ENCODE measurements at regions not wholly inside any gene's neighbourhood (a gene's known extent, or its start where the extent isn't known, plus 50 kb on each side); places are given as distances from the start of the nearest gene placed in this dataset.

DNA sequence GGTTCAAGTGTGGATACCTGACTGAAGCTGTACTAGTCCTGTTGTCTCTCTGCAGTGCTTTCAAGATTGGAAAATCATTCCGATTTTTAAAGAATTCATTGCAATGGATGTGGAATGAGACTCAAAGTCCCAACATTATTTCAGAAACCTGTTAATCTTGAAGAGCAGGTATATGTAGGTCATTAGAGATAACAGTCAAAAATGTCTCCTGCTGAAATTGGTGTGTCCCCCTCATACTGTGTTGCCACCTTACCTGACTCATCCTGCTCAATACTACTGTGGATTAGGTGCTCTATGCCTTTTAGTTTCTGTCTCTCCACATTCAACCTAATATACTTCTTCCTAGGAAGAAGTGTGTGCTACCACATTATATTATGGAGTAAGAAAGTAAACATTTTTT is 91.1 kb upstream of the NR3C1 start:
- H3K27me3 ChIP-seq (ENCODE audit: insufficient read depth, low read length) = no peaks in the 10 kb centered on the region
- DNase-seq = no peak
- no peaks in the 10 kb centered on the region for H3K36me3 ChIP-seq (ENCODE audit: insufficient read depth, low read length)
- no peak overlapping the region for H3K27ac ChIP-seq (ENCODE audit: low read depth, low read length)
- CTCF ChIA-PET (ENCODE audit: partially characterized antibody) = no interaction called here
- POLR2A ChIA-PET (ENCODE audit: partially characterized antibody) = no interaction called here
- no peak overlapping the region for H3K27ac Mint-ChIP-seq
- H3K4me1 Mint-ChIP-seq = no peaks in the 10 kb centered on the region
- H3K27me3 Mint-ChIP-seq = no peaks in the 10 kb centered on the region
- H3K36me3 Mint-ChIP-seq = no peaks in the 10 kb centered on the region
- H3K4me3 Mint-ChIP-seq = no peak overlapping the region
- no peaks in the 10 kb centered on the region for H3K4me1 ChIP-seq (ENCODE audit: insufficient read depth, low read length)
- H3K4me3 ChIP-seq (ENCODE audit: low read length in 2 of 2) = no peak overlapping the region
- intact Hi-C loops (cut with micrococcal nuclease) = no loop called here
- no peaks in the 10 kb centered on the region for H3K9me3 Mint-ChIP-seq
- no peaks in the 10 kb centered on the region for H3K9me3 ChIP-seq (ENCODE audit: control insufficient read depth in 1 of 2, low read length in 2 of 2)

DNA sequence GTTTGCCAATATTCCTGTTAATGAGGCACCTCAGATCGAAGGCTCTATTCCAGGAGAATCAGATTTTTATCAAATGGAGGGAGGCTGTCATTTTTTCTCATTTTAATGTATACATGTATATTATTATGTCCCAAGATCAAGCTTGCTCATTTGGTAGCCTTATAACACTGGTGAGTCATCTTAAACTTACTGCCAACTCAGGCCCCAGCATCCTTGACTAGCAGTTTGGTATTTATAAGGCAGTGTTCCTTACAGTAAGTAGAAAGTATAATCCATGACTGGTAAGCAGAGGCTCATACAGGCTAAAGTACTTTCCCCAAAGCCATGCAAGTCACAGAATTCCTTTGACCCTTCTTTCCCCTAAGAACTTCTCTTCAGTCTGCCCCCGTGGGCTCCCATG is 90.7 kb upstream of the NR3C1 start:
- Histone ChIP-seq H3K36me3 (ENCODE audit: insufficient read depth, low read length) (no peaks in the 10 kb centered on the region), H3K9me3 (ENCODE audit: control insufficient read depth in 1 of 2, low read length in 2 of 2) (no peaks in the 10 kb centered on the region), H3K4me3 (ENCODE audit: low read length in 2 of 2) (no peak overlapping the region), H3K27ac (ENCODE audit: low read depth, low read length) (no peak overlapping the region), H3K27me3 (ENCODE audit: insufficient read depth, low read length) (no peaks in the 10 kb centered on the region), H3K4me1 (ENCODE audit: insufficient read depth, low read length) (no peaks in the 10 kb centered on the region)
- Mint-ChIP-seq H3K4me3 (no peak overlapping the region), H3K36me3 (no peaks in the 10 kb centered on the region), H3K27me3 (no peaks in the 10 kb centered on the region), H3K4me1 (no peaks in the 10 kb centered on the region), H3K9me3 (no peaks in the 10 kb centered on the region), H3K27ac (no peak overlapping the region)
- no peak for DNase-seq
- intact Hi-C loops (cut with micrococcal nuclease) = no loop called here
- POLR2A ChIA-PET (ENCODE audit: partially characterized antibody) = no interaction called here
- CTCF ChIA-PET (ENCODE audit: partially characterized antibody) = no interaction called here

DNA sequence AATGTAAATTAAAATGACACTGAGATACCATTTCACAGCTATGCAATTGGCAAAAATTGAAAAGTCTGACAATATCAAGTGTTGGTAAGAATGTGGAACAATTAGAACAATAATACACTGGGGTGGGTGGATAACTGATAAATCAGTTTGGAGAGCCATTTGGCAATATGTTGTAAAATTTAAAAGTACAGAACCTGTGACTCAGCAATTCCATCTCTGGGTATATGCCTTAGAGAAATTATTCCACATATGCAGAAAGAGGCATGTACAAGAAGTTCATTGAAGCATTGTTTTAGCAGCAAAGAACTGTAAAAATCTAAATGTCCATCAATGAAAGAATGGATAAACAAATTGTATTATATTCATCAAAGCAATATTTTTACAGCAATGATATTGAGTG is 89.3 kb upstream of the NR3C1 start:
- H3K4me3 Mint-ChIP-seq = no peak overlapping the region
- H3K9me3 Mint-ChIP-seq = no peaks in the 10 kb centered on the region
- Histone ChIP-seq H3K27ac (ENCODE audit: low read depth, low read length) (no peak overlapping the region), H3K9me3 (ENCODE audit: control insufficient read depth in 1 of 2, low read length in 2 of 2) (no peaks in the 10 kb centered on the region), H3K4me3 (ENCODE audit: low read length in 2 of 2) (no peak overlapping the region), H3K36me3 (ENCODE audit: insufficient read depth, low read length) (no peaks in the 10 kb centered on the region), H3K4me1 (ENCODE audit: insufficient read depth, low read length) (no peaks in the 10 kb centered on the region), H3K27me3 (ENCODE audit: insufficient read depth, low read length) (no peaks in the 10 kb centered on the region)
- H3K36me3 Mint-ChIP-seq = no peaks in the 10 kb centered on the region
- no peaks in the 10 kb centered on the region for H3K27me3 Mint-ChIP-seq
- intact Hi-C loops (cut with micrococcal nuclease) = no loop called here
- H3K27ac Mint-ChIP-seq = no peak overlapping the region
- POLR2A ChIA-PET (ENCODE audit: partially characterized antibody) = no interaction called here
- DNase-seq = no peak
- no peaks in the 10 kb centered on the region for H3K4me1 Mint-ChIP-seq
- CTCF ChIA-PET (ENCODE audit: partially characterized antibody) = no interaction called here

DNA sequence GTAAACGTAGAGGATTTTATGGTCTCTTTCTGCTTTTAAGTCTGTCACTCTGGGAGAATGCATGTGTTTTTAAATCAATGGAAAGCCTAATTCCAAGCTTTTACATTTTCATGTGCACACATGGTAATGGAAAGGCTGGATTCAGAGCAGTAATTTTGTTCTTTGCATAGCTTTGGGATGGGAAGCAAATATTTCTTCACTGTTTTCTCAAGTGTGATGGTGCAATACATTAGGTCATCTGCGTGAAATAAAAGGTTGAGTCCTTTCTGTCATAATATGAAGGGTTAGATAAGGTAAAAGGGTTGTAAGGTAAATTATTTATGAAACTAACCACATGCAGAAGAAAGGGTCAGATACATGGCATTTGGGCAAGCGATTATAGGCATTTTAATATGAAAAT is 88.2 kb upstream of the NR3C1 start:
- H3K27me3 Mint-ChIP-seq = no peaks in the 10 kb centered on the region
- Histone ChIP-seq H3K4me3 (ENCODE audit: low read length in 2 of 2) (no peak overlapping the region), H3K27ac (ENCODE audit: low read depth, low read length) (no peak overlapping the region), H3K4me1 (ENCODE audit: insufficient read depth, low read length) (no peaks in the 10 kb centered on the region), H3K27me3 (ENCODE audit: insufficient read depth, low read length) (no peaks in the 10 kb centered on the region), H3K36me3 (ENCODE audit: insufficient read depth, low read length) (no peaks in the 10 kb centered on the region), H3K9me3 (ENCODE audit: control insufficient read depth in 1 of 2, low read length in 2 of 2) (no peaks in the 10 kb centered on the region)
- no peak overlapping the region for H3K27ac Mint-ChIP-seq
- H3K36me3 Mint-ChIP-seq = no peaks in the 10 kb centered on the region
- no peak overlapping the region for H3K4me3 Mint-ChIP-seq
- ChIA-PET CTCF (ENCODE audit: partially characterized antibody) (no interaction called here), POLR2A (ENCODE audit: partially characterized antibody) (no interaction called here)
- intact Hi-C loops (cut with micrococcal nuclease) = no loop called here
- H3K9me3 Mint-ChIP-seq = no peaks in the 10 kb centered on the region
- no peaks in the 10 kb centered on the region for H3K4me1 Mint-ChIP-seq
- no peak for DNase-seq

DNA sequence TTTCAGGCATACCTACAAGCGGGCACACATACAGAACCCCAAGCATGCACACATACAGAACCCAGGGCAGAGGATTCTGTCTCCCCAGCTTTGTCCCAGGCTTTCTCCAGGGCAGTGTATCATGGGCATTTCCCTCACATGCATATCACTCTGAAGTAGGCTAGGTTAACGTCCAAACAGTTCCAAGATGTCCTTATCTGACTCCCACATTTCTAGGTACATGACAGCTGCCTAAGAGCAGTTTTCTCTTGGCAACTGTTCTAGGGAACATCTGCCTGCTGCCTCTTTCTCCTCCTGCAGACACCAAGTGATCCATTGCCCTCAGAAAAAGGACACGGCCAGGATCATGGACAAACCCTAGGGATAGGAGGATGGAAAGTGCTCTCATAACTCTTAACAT is 84.9 kb upstream of the NR3C1 start:
- no peaks in the 10 kb centered on the region for H3K36me3 ChIP-seq (ENCODE audit: insufficient read depth, low read length)
- H3K27ac Mint-ChIP-seq = no peak overlapping the region

DNA sequence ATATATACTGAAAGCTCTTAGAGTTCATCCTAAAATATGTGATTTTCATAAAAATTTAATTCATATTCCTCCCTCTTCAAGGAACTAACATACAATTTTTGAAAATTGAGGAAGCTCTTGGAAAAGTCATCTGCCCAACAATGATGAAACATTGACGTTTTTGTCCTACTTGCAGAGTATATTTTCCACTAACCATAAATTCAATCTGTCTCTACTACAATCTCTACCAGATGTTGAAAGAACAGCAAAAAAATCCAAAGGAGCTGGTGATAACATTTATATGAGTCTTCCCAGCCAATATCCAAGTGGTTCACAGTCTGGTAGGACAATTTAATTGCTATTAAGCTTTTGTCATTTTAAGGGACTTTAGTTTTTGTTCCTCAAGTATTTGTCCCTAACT is 81.1 kb upstream of the NR3C1 start:
- no peaks in the 10 kb centered on the region for H3K36me3 Mint-ChIP-seq
- CTCF ChIA-PET (ENCODE audit: partially characterized antibody) = interaction anchor here (0.9 kb wide), 1 partner anchor 13 kb away, joined by 3 read pairs; no protein-coding TSS in a partner anchor
- intact Hi-C loops (cut with micrococcal nuclease) = no loop called here

More for the DNA sequence above, 84.9 kb upstream of the NR3C1 start:
- Histone ChIP-seq H3K4me3 (ENCODE audit: low read length in 2 of 2) (no peak overlapping the region), H3K9me3 (ENCODE audit: control insufficient read depth in 1 of 2, low read length in 2 of 2) (no peaks in the 10 kb centered on the region), H3K27ac (ENCODE audit: low read depth, low read length) (no peak overlapping the region), H3K4me1 (ENCODE audit: insufficient read depth, low read length) (no peaks in the 10 kb centered on the region), H3K27me3 (ENCODE audit: insufficient read depth, low read length) (no peaks in the 10 kb centered on the region)
- Mint-ChIP-seq H3K4me3 (no peak overlapping the region), H3K9me3 (no peaks in the 10 kb centered on the region), H3K36me3 (no peaks in the 10 kb centered on the region), H3K27me3 (peaks cover 0 to 2% of the 10 kb centered on the region in 2 donors), H3K4me1 (no peaks in the 10 kb centered on the region)
- ChIA-PET CTCF (ENCODE audit: partially characterized antibody) (no interaction called here), POLR2A (ENCODE audit: partially characterized antibody) (no interaction called here)
- intact Hi-C loops (cut with micrococcal nuclease) = no loop called here
- no peak for DNase-seq

DNA sequence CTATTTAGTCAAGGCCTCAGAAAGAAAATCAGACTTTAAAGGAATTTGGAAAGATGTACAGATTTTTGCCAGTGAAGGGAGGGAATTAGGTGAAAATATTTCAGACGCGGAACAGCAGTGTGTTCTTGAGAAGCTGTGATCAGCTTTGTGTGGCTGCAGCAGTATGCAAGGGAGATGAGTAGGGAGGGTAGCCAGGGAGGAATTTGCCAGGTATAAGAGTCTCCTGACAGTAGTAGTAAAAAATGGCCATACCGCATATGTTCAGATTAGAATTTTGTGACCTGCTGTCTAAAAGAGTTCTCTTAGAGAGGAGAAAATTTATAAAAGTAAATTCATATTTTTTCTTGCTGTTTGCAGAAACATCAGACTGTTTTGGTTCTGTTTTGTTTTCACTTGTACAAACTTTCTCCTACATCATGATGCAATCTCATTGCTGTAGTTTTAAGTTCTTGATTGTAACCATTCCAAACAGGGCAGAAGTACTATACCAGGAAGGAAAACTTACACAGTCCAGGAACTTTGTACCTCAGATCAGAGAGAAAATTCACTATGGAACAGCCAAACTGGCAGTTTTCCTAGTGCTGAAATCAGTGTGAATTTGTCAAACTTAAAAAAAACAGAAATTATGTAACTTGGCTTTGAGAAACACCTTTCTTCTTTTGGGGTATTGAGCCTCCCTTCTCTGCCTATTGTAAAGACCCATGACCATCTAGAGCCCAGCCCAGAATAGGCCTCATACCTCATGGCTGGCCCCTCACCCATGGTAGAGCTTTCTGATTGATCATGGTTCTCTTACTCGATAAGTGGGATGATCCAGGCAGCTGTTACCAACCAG is 78.4 kb upstream of the NR3C1 start:
- Mint-ChIP-seq H3K4me1 (no peaks in the 10 kb centered on the region), H3K27ac (no peak overlapping the region), H3K27me3 (peaks cover 0 to 2% of the 10 kb centered on the region in 2 donors), H3K4me3 (no peak overlapping the region), H3K9me3 (peaks cover 0 to 1% (median 0%) of the 10 kb centered on the region in 8 donors), H3K36me3 (no peaks in the 10 kb centered on the region)
- ChIA-PET CTCF (ENCODE audit: partially characterized antibody) (no interaction called here), POLR2A (ENCODE audit: partially characterized antibody) (no interaction called here)
- H3K4me3 ChIP-seq (ENCODE audit: low read length in 2 of 2) = no peak overlapping the region
- intact Hi-C loops (cut with micrococcal nuclease) = no loop called here
- no peaks in the 10 kb centered on the region for H3K4me1 ChIP-seq (ENCODE audit: insufficient read depth, low read length)
- no peaks in the 10 kb centered on the region for H3K9me3 ChIP-seq (ENCODE audit: control insufficient read depth in 1 of 2, low read length in 2 of 2)
- no peak overlapping the region for H3K27ac ChIP-seq (ENCODE audit: low read depth, low read length)
- H3K27me3 ChIP-seq (ENCODE audit: insufficient read depth, low read length) = no peaks in the 10 kb centered on the region
- H3K36me3 ChIP-seq (ENCODE audit: insufficient read depth, low read length) = no peaks in the 10 kb centered on the region
- DNase-seq = no peak

More for the DNA sequence above, 81.1 kb upstream of the NR3C1 start:
- H3K9me3 ChIP-seq (ENCODE audit: control insufficient read depth in 1 of 2, low read length in 2 of 2) = no peaks in the 10 kb centered on the region
- POLR2A ChIA-PET (ENCODE audit: partially characterized antibody) = no interaction called here
- H3K4me3 Mint-ChIP-seq = no peak overlapping the region
- H3K4me1 Mint-ChIP-seq = no peaks in the 10 kb centered on the region
- H3K9me3 Mint-ChIP-seq = no peaks in the 10 kb centered on the region
- no peaks in the 10 kb centered on the region for H3K4me1 ChIP-seq (ENCODE audit: insufficient read depth, low read length)
- no peaks in the 10 kb centered on the region for H3K36me3 ChIP-seq (ENCODE audit: insufficient read depth, low read length)
- H3K27ac ChIP-seq (ENCODE audit: low read depth, low read length) = no peak overlapping the region
- H3K27me3 ChIP-seq (ENCODE audit: insufficient read depth, low read length) = no peaks in the 10 kb centered on the region
- H3K27ac Mint-ChIP-seq = no peak overlapping the region
- DNase-seq = no peak
- H3K27me3 Mint-ChIP-seq = peaks cover 0 to 2% of the 10 kb centered on the region in 2 donors
- no peak overlapping the region for H3K4me3 ChIP-seq (ENCODE audit: low read length in 2 of 2)

DNA sequence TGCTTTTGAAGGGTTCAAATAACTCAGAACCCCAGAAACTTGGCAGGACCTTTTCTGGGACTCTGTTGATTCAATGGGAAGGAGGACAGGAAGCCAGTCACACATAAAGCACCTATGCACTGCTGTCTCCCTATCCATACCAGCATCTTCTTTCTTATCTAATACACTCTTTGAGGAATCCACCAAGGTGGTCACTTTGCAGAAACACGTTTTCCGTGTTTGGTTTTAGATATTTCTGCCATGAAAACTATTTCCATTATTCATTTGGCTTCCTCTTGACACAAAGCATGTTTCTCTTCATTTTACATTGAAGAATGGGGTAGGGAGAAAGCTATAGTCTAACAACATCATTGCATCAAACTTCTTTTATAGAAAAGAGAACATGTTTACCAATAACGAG is 76.5 kb upstream of the NR3C1 start:
- DNase-seq = no peak
- Mint-ChIP-seq H3K27ac (no peak overlapping the region), H3K27me3 (no peaks in the 10 kb centered on the region), H3K36me3 (no peaks in the 10 kb centered on the region), H3K4me1 (no peaks in the 10 kb centered on the region), H3K9me3 (peaks cover 0 to 1% (median 0%) of the 10 kb centered on the region in 8 donors), H3K4me3 (no peak overlapping the region)
- Histone ChIP-seq H3K36me3 (ENCODE audit: insufficient read depth, low read length) (no peaks in the 10 kb centered on the region), H3K4me3 (ENCODE audit: low read length in 2 of 2) (no peak overlapping the region), H3K9me3 (ENCODE audit: control insufficient read depth in 1 of 2, low read length in 2 of 2) (no peaks in the 10 kb centered on the region), H3K27ac (ENCODE audit: low read depth, low read length) (no peak overlapping the region), H3K27me3 (ENCODE audit: insufficient read depth, low read length) (no peaks in the 10 kb centered on the region), H3K4me1 (ENCODE audit: insufficient read depth, low read length) (no peaks in the 10 kb centered on the region)
- intact Hi-C loops (cut with micrococcal nuclease) = no loop called here
- POLR2A ChIA-PET (ENCODE audit: partially characterized antibody) = no interaction called here
- CTCF ChIA-PET (ENCODE audit: partially characterized antibody) = no interaction called here

Measured in CD4-positive, alpha-beta memory T cell (primary cell).